Stomach (tissue), 4 donors: ENCODE measurements at regions not wholly inside any gene's neighbourhood (a gene's known extent, or its start where the extent isn't known, plus 50 kb on each side); places are given as distances from the start of the nearest gene placed in this dataset.

Experiments
- CTCF ChIP-seq, 7 experiments: fragments of 450-650 bp in 4 of 7; fragments of 200-600 bp in 3 of 7; sonication (generic) in 3 of 7; IDR thresholded peaks; one replicate each; pipeline ENCODE4 v1.5.1; 2016 to 2019; ENCODE audit warnings: antibody characterized with exemption in 7 of 7, control low read depth in 2 of 7, mild to moderate bottlenecking in 1 of 7
- EP300 ChIP-seq: sonication (generic); formaldehyde crosslinking; IDR thresholded peaks from one replicate; pipeline ENCODE4 v1.6.1; 2017; ENCODE audit warnings: antibody characterized with exemption
- POLR2A ChIP-seq, 4 donors: fragments of 450-650 bp; IDR thresholded peaks; one replicate each; pipeline ENCODE4 v1.6.1; 2016; ENCODE audit warnings: antibody characterized with exemption in 4 of 4, control low read depth in 2 of 4, mild to moderate bottlenecking in 1 of 4, moderate library complexity in 1 of 4

- TF ChIP-seq POLR2A (IDR thresholded peaks at IDR 0.05) (no peak), CTCF (IDR thresholded peaks at IDR 0.05) (no peak), EP300 (no peak)
Observed at GRCh38 chr10:128537834-128538330, 411.7 kb upstream of the MKI67 start.
